H9 (cell line): ENCODE measurements at regions not wholly inside any gene's neighbourhood (a gene's known extent, or its start where the extent isn't known, plus 50 kb on each side); places are given as distances from the start of the nearest gene placed in this dataset.
"Not testable (repeated sequence)": the region's sequence is repeated elsewhere in the genome, so short reads cannot be mapped to it uniquely, and the experiment has no call there.

ENCODE experiments used
- DNase-seq: peaks from one replicate; pipeline ENCODE4 v3.0.0-alpha.2; 2017
- H2AFZ ChIP-seq: one replicate; pipeline ENCODE4 v1.6.1; 2013; ENCODE audit warnings: mild to moderate bottlenecking, low read length, control low read depth, moderate library complexity
- H2AK5ac ChIP-seq: 2 replicates; pipeline ENCODE4 v1.6.1; 2013; ENCODE audit warnings: low read length, control low read depth, mixed read lengths; ENCODE audit not compliant: insufficient read length
- H2BK120ac ChIP-seq: one replicate; pipeline ENCODE4 v1.6.1; 2013; ENCODE audit warnings: low read depth, mild to moderate bottlenecking, low read length, control low read depth, inconsistent platforms; ENCODE audit not compliant: poor library complexity, severe bottlenecking
- H2BK12ac ChIP-seq: 2 replicates; pipeline ENCODE4 v1.6.1; 2013; ENCODE audit warnings: low read length, control low read depth, mixed read lengths, low read depth; ENCODE audit not compliant: insufficient read length
- H2BK15ac ChIP-seq: 2 replicates; pipeline ENCODE4 v1.6.1; 2013; ENCODE audit warnings: low read depth, low read length, control low read depth
- H2BK20ac ChIP-seq: one replicate; pipeline ENCODE4 v1.6.1; 2013; ENCODE audit warnings: low read depth, mild to moderate bottlenecking, low read length, control low read depth, inconsistent platforms; ENCODE audit not compliant: poor library complexity, severe bottlenecking
- H2BK5ac ChIP-seq: 2 replicates; pipeline ENCODE4 v1.6.1; 2013; ENCODE audit warnings: low read length, control low read depth, mixed read lengths; ENCODE audit not compliant: insufficient read length
- H3K14ac ChIP-seq: 2 replicates; pipeline ENCODE4 v1.6.1; 2013; ENCODE audit warnings: low read length, control low read depth; ENCODE audit not compliant: insufficient read depth
- H3K18ac ChIP-seq: 2 replicates; pipeline ENCODE4 v1.6.1; 2013; ENCODE audit warnings: low read depth, mild to moderate bottlenecking, mixed read lengths, low read length, control low read depth; ENCODE audit not compliant: insufficient read length
- H3K23ac ChIP-seq: 2 replicates; pipeline ENCODE4 v1.6.1; 2013; ENCODE audit warnings: low read length, control low read depth, mixed read lengths, low read depth; ENCODE audit not compliant: insufficient read length
- H3K23me2 ChIP-seq: 2 replicates; pipeline ENCODE4 v1.6.1; 2013; ENCODE audit warnings: low read depth, mild to moderate bottlenecking, mixed read lengths, low read length, control low read depth; ENCODE audit not compliant: insufficient read length, poor library complexity, severe bottlenecking
- H3K27ac ChIP-seq: 2 replicates; pipeline ENCODE4 v1.5.1; 2013; ENCODE audit warnings: low read length, control low read depth, mixed read lengths, low read depth; ENCODE audit not compliant: insufficient read length
- H3K27me3 ChIP-seq: 2 replicates; pipeline ENCODE4 v1.6.1; 2013; ENCODE audit warnings: low read length, control low read depth, inconsistent platforms; ENCODE audit not compliant: insufficient read depth
- H3K4ac ChIP-seq: 2 replicates; pipeline ENCODE4 v1.6.1; 2013; ENCODE audit warnings: low read depth, mild to moderate bottlenecking, control low read depth, inconsistent platforms, low read length, moderate library complexity
- H3K4me1 ChIP-seq: 2 replicates; pipeline ENCODE4 v1.6.1; 2013; ENCODE audit warnings: low read length, control low read depth, inconsistent platforms; ENCODE audit not compliant: insufficient read depth
- H3K4me2 ChIP-seq: 2 replicates; pipeline ENCODE4 v1.6.1; 2013; ENCODE audit warnings: low read length, control low read depth, mixed read lengths; ENCODE audit not compliant: insufficient read length, insufficient read depth
- H3K56ac ChIP-seq: 2 replicates; pipeline ENCODE4 v1.6.1; 2013; ENCODE audit warnings: low read depth, mild to moderate bottlenecking, mixed read lengths, low read length, control low read depth; ENCODE audit not compliant: insufficient read length
- H3K79me1 ChIP-seq: 2 replicates; pipeline ENCODE4 v1.6.1; 2013; ENCODE audit warnings: low read depth, mild to moderate bottlenecking, moderate library complexity, low read length, control low read depth, inconsistent platforms; ENCODE audit not compliant: insufficient read depth, poor library complexity, severe bottlenecking
- H3K79me2 ChIP-seq: 2 replicates; pipeline ENCODE4 v1.6.1; 2013; ENCODE audit warnings: low read length, control low read depth, inconsistent platforms; ENCODE audit not compliant: insufficient read depth
- H3K9ac ChIP-seq: 2 replicates; pipeline ENCODE4 v1.6.1; 2013; ENCODE audit warnings: low read length, control low read depth, mixed read lengths; ENCODE audit not compliant: insufficient read length; ENCODE audit errors: extremely low read depth
- H3K9me3 ChIP-seq: one replicate; pipeline ENCODE4 v1.6.1; 2013; ENCODE audit warnings: low read depth, low read length, inconsistent platforms; ENCODE audit not compliant: control insufficient read depth
- H3T11ph ChIP-seq: one replicate; pipeline ENCODE4 v1.6.1; 2013; ENCODE audit warnings: mild to moderate bottlenecking, low read length, control low read depth, inconsistent platforms
- H4K20me1 ChIP-seq: one replicate; pipeline ENCODE4 v1.6.1; 2013; ENCODE audit not compliant: control insufficient read depth, insufficient read length, insufficient read depth
- H4K5ac ChIP-seq: 2 replicates; pipeline ENCODE4 v1.6.1; 2013; ENCODE audit warnings: low read depth, mild to moderate bottlenecking, mixed read lengths, low read length, control low read depth; ENCODE audit not compliant: insufficient read length
- H4K8ac ChIP-seq: replicated peaks from 2 replicates; pipeline ENCODE4 v1.6.1; 2013; ENCODE audit warnings: low read length, control low read depth, mixed read lengths, low read depth; ENCODE audit not compliant: insufficient read length
- H4K91ac ChIP-seq: 2 replicates; pipeline ENCODE4 v1.6.1; 2013; ENCODE audit warnings: low read depth, mild to moderate bottlenecking, moderate library complexity, mixed read lengths, low read length, control low read depth; ENCODE audit not compliant: insufficient read length
- H3K27ac Mint-ChIP-seq, 3 experiments: 2 replicates in 2 of 3; 3 replicates in 1 of 3; pipeline ENCODE4 v1.8.0; 2020 to 2021; ENCODE audit warnings: mixed read lengths in 3 of 3, mild to moderate bottlenecking in 1 of 3, moderate library complexity in 1 of 3
- H3K27me3 Mint-ChIP-seq: 2 replicates; pipeline ENCODE4 v1.8.0; 2021; ENCODE audit warnings: low read depth, mild to moderate bottlenecking, moderate library complexity, mixed read lengths
- H3K36me3 Mint-ChIP-seq, 3 experiments: 2 replicates in 2 of 3; 3 replicates in 1 of 3; pipeline ENCODE4 v1.8.0; 2020 to 2021; ENCODE audit warnings: low read depth in 3 of 3, mixed read lengths in 3 of 3; ENCODE audit not compliant: insufficient read depth in 1 of 3
- H3K4me1 Mint-ChIP-seq, 2 experiments: 2 replicates each; pipeline ENCODE4 v1.8.0; 2020; ENCODE audit warnings: mixed read lengths in 2 of 2
- H3K4me3 Mint-ChIP-seq, 2 experiments: 2 replicates in 1 of 2; 3 replicates in 1 of 2; pipeline ENCODE4 v1.8.0; 2020 to 2021; ENCODE audit warnings: mild to moderate bottlenecking in 2 of 2, mixed read lengths in 2 of 2, moderate library complexity in 1 of 2
- H3K9me3 Mint-ChIP-seq, 2 experiments: 2 replicates in 1 of 2; 3 replicates in 1 of 2; pipeline ENCODE4 v1.8.0; 2020; ENCODE audit warnings: mild to moderate bottlenecking in 2 of 2, mixed read lengths in 2 of 2, moderate library complexity in 1 of 2
- WGBS: extraction: QIAGEN DNeasy Blood & Tissue Kit; methylation state at CpG from one replicate; pipeline ENCODE4 v1.1.7; 2013; ENCODE audit warnings: missing lambda C conversion rate, low lambda C conversion rate, mixed read lengths; ENCODE audit not compliant: insufficient read length; ENCODE audit errors: extremely low coverage; 5-methylcytosine and 5-hydroxymethylcytosine counted together
- TF ChIP-seq, protein P1 (sequence below): fragments of 200-600 bp; sonication (generic); conservative IDR thresholded peaks from 3 replicates; pipeline ENCODE4 v1.8.0; 2021; ENCODE audit warnings: antibody characterized with exemption, mild to moderate bottlenecking

DNA sequence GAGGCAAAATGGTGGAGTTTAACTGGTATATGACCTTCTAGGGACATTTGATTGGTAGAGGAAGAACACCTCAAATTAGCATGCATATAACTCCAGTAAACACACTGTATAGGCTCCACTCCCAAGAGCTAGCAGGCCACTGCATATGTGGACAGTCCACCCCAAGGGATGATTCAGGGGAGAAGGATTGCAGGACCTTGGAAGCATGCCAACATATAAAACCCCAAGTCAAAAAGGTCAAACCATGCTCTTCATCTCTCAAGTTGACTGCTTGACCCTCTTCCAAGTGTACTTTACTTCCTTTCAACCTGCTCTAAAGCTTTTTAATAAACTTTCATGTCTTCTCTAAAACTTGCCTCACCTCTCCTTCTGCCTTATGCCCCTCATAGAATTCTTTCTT lies 459.9 kb upstream of the CCDC179 start:
- H2BK15ac ChIP-seq: no peak overlapping the region
- Mint-ChIP-seq H3K27ac (no peak overlapping the region), H3K4me1 (no peaks in the 10 kb centered on the region), H3K27me3 (no peaks in the 10 kb centered on the region), H3K36me3 (peaks cover 13 to 36% (median 32%) of the 10 kb centered on the region in 3 experiments), H3K4me3 (no peak overlapping the region), H3K9me3 (peaks cover 45 to 47% of the 10 kb centered on the region in 2 experiments)
- no peaks in the 10 kb centered on the region for H3K79me2 ChIP-seq
- no peak overlapping the region for H2BK5ac ChIP-seq
- H3T11ph ChIP-seq: no peak overlapping the region
- no peaks in the 10 kb centered on the region for H3K79me1 ChIP-seq
- H3K4me1 ChIP-seq: no peaks in the 10 kb centered on the region
- no peak overlapping the region for H3K18ac ChIP-seq
- no peaks in the 10 kb centered on the region for H3K27me3 ChIP-seq
- H2BK12ac ChIP-seq: no peak overlapping the region
- TF ChIP-seq, protein P1, sequence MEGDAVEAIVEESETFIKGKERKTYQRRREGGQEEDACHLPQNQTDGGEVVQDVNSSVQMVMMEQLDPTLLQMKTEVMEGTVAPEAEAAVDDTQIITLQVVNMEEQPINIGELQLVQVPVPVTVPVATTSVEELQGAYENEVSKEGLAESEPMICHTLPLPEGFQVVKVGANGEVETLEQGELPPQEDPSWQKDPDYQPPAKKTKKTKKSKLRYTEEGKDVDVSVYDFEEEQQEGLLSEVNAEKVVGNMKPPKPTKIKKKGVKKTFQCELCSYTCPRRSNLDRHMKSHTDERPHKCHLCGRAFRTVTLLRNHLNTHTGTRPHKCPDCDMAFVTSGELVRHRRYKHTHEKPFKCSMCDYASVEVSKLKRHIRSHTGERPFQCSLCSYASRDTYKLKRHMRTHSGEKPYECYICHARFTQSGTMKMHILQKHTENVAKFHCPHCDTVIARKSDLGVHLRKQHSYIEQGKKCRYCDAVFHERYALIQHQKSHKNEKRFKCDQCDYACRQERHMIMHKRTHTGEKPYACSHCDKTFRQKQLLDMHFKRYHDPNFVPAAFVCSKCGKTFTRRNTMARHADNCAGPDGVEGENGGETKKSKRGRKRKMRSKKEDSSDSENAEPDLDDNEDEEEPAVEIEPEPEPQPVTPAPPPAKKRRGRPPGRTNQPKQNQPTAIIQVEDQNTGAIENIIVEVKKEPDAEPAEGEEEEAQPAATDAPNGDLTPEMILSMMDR: no peak
- no peak overlapping the region for H2AK5ac ChIP-seq
- no peak overlapping the region for H3K27ac ChIP-seq
- no peak overlapping the region for H2BK120ac ChIP-seq
- H3K9me3 ChIP-seq: peaks cover 8% of the 10 kb centered on the region
- H2AFZ ChIP-seq: no peak overlapping the region
- H4K8ac ChIP-seq: no peak overlapping the region
- H3K4ac ChIP-seq: no peak overlapping the region
- no peak for DNase-seq
- no peak overlapping the region for H3K4me2 ChIP-seq
- H4K91ac ChIP-seq: no peak overlapping the region
- no peaks in the 10 kb centered on the region for H3K23me2 ChIP-seq
- no peak overlapping the region for H3K23ac ChIP-seq
- H3K56ac ChIP-seq: no peak overlapping the region
- no peaks in the 10 kb centered on the region for H4K20me1 ChIP-seq
- no peak overlapping the region for H3K14ac ChIP-seq
- no peak overlapping the region for H2BK20ac ChIP-seq
- H3K9ac ChIP-seq: no peak overlapping the region
- no peak overlapping the region for H4K5ac ChIP-seq

DNA sequence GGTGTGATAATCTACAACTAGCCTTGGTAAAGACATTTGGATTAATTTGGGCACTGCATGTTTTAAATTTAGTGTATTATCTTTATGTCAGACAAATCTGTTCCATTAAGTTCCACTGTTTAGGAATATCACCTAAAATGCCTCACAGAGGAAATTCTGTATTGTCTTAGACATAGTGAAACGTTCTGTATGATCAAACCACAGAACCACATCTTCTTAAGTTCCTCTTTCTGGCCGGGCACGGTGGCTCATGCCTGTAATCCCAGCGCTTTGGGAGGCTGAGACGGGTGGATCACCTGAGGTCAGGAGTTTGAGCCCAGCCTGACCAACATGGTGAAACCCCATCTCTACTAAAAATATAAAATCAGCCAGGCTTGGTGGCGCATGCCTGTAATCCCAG lies 475.3 kb upstream of the CCDC179 start:
- not testable (repeated sequence) for H3K36me3 Mint-ChIP-seq

More for the DNA sequence above, 475.3 kb upstream of the CCDC179 start:
- not testable (repeated sequence) for H3K9ac ChIP-seq, DNase-seq, H3K18ac ChIP-seq, H4K5ac ChIP-seq, H3K9me3 Mint-ChIP-seq, H4K8ac ChIP-seq, H4K20me1 ChIP-seq, H3T11ph ChIP-seq, H3K23ac ChIP-seq, H3K9me3 ChIP-seq, H2BK12ac ChIP-seq, H2BK15ac ChIP-seq, H3K14ac ChIP-seq, H3K4ac ChIP-seq, H3K56ac ChIP-seq, H3K4me2 ChIP-seq, H3K79me1 ChIP-seq, H3K4me1 Mint-ChIP-seq, H3K27me3 ChIP-seq, H3K27me3 Mint-ChIP-seq, H3K23me2 ChIP-seq, H2BK20ac ChIP-seq, H2AK5ac ChIP-seq, H3K4me3 Mint-ChIP-seq, H4K91ac ChIP-seq, H3K79me2 ChIP-seq, H2BK5ac ChIP-seq, H2AFZ ChIP-seq, H3K27ac ChIP-seq, H2BK120ac ChIP-seq, H3K27ac Mint-ChIP-seq, H3K4me1 ChIP-seq
- WGBS: no CpG with 5 or more reads among the region's 6 CpGs
